ENCODE measurements at regions not wholly inside any gene's neighbourhood (a gene's known extent, or its start where the extent isn't known, plus 50 kb on each side); places are given as distances from the start of the nearest gene placed in this dataset.

GRCh38 chr4:100762738-100763137 lies 244.9 kb upstream of the EMCN start:
- no peak overlapping the region for H3K27ac ChIP-seq (ENCODE audit: low read depth, low read length, poor library complexity, severe bottlenecking)
- no peaks in the 10 kb centered on the region for H3K4me1 ChIP-seq (ENCODE audit: insufficient read depth, low read length, severe bottlenecking)
- H3K4me3 ChIP-seq (ENCODE audit: low read depth, low read length, poor library complexity, severe bottlenecking) = no peak overlapping the region
- no peaks in the 10 kb centered on the region for H3K9me3 ChIP-seq (ENCODE audit: low read length)
- no peak overlapping the region for H3K9ac ChIP-seq (ENCODE audit: low read length)
- no peaks in the 10 kb centered on the region for H3K79me2 ChIP-seq (ENCODE audit: insufficient read depth, low read length)
- H3K4me2 ChIP-seq (ENCODE audit: low read length) = no peak overlapping the region
- H4K20me1 ChIP-seq (ENCODE audit: insufficient read depth, low read length) = no peaks in the 10 kb centered on the region
- H3K9me2 ChIP-seq (ENCODE audit: low read depth, low read length) = no peaks in the 10 kb centered on the region
- H3F3A ChIP-seq (ENCODE audit: insufficient read depth, low read length) = no peaks in the 10 kb centered on the region
- no peaks in the 10 kb centered on the region for H3K36me3 ChIP-seq (ENCODE audit: insufficient read depth, low read length)
- H2AFZ ChIP-seq (ENCODE audit: low read length) = no peak overlapping the region
- TF ChIP-seq CTCF (IDR thresholded peaks at IDR 0.05; ENCODE audit: low read length) = no peak
- no peak for TF ChIP-seq EZH2 (IDR thresholded peaks at IDR 0.05; ENCODE audit: borderline replicate concordance, low read length)
- H3K27me3 ChIP-seq (ENCODE audit: insufficient read depth, low read length) = no peaks in the 10 kb centered on the region

- no peaks in the 10 kb centered on the region for H3K79me2 ChIP-seq (ENCODE audit: insufficient read depth, low read length)
- H4K20me1 ChIP-seq (ENCODE audit: insufficient read depth, low read length) = no peaks in the 10 kb centered on the region
- H3K4me3 ChIP-seq (ENCODE audit: low read depth, low read length, poor library complexity, severe bottlenecking) = no peak overlapping the region
- H3K9ac ChIP-seq (ENCODE audit: low read length) = no peak overlapping the region
- no peaks in the 10 kb centered on the region for H3K36me3 ChIP-seq (ENCODE audit: insufficient read depth, low read length)
- no peak for TF ChIP-seq CTCF (IDR thresholded peaks at IDR 0.05; ENCODE audit: low read length)
- TF ChIP-seq EZH2 (IDR thresholded peaks at IDR 0.05; ENCODE audit: borderline replicate concordance, low read length) = no peak
- H3K9me3 ChIP-seq (ENCODE audit: low read length) = 0 out of 2 replicates have a peak, but pooled peaks cover 2% of the 10 kb centered on the region
- no peak overlapping the region for H3K4me2 ChIP-seq (ENCODE audit: low read length)
- H3K27me3 ChIP-seq (ENCODE audit: insufficient read depth, low read length) = no peaks in the 10 kb centered on the region
- H3K4me1 ChIP-seq (ENCODE audit: insufficient read depth, low read length, severe bottlenecking) = no peaks in the 10 kb centered on the region
- H2AFZ ChIP-seq (ENCODE audit: low read length) = no peak overlapping the region
- H3F3A ChIP-seq (ENCODE audit: insufficient read depth, low read length) = no peaks in the 10 kb centered on the region
- H3K9me2 ChIP-seq (ENCODE audit: low read depth, low read length) = no peaks in the 10 kb centered on the region
- no peak overlapping the region for H3K27ac ChIP-seq (ENCODE audit: low read depth, low read length, poor library complexity, severe bottlenecking)
Measured at GRCh38 chr4:100754751-100755150, 236.9 kb upstream of the EMCN start.

DNA sequence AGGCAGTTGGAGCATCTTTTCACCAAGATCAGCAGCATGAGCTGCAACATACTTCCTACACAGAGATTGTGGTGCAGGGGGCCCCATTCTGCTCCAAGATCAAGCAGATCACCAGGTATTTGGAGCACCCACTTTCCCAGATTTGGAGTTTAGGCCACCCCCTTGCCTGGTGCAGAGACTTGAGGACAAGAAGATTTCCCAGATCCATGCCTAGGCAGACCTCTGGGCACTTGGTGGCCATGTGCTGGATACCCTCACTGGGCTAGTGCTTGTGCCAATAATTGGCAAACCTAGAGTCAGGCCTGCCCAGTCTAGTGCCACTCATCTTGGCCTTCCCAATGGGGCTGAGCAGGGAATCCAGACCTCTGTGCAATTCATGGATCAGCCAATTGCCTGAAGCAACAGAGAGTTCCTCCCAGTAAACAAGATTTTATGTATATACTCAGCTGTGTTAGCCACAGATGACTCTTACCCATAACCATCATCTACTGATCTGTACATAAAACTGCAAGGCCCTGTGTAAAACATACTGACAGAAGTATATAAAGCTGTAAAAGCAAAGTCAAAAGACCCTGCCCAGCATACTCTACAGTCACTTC lies 228.4 kb upstream of the EMCN start:
- Histone ChIP-seq H4K20me1 (ENCODE audit: insufficient read depth, low read length) (no peaks in the 10 kb centered on the region), H3K79me2 (ENCODE audit: insufficient read depth, low read length) (no peaks in the 10 kb centered on the region), H3K9me2 (ENCODE audit: low read depth, low read length) (no peaks in the 10 kb centered on the region), H3F3A (ENCODE audit: insufficient read depth, low read length) (no peaks in the 10 kb centered on the region), H3K4me3 (ENCODE audit: low read depth, low read length, poor library complexity, severe bottlenecking) (no peak overlapping the region), H3K9ac (ENCODE audit: low read length) (no peak overlapping the region), H3K4me1 (ENCODE audit: insufficient read depth, low read length, severe bottlenecking) (no peaks in the 10 kb centered on the region), H2AFZ (ENCODE audit: low read length) (no peak overlapping the region), H3K36me3 (ENCODE audit: insufficient read depth, low read length) (no peaks in the 10 kb centered on the region), H3K27ac (ENCODE audit: low read depth, low read length, poor library complexity, severe bottlenecking) (no peak overlapping the region), H3K27me3 (ENCODE audit: insufficient read depth, low read length) (no peaks in the 10 kb centered on the region), H3K4me2 (ENCODE audit: low read length) (no peak overlapping the region), H3K9me3 (ENCODE audit: low read length) (no peaks in the 10 kb centered on the region)
- TF ChIP-seq CTCF (IDR thresholded peaks at IDR 0.05; ENCODE audit: low read length) (no peak), EZH2 (IDR thresholded peaks at IDR 0.05; ENCODE audit: borderline replicate concordance, low read length) (no peak)
